HG02642 (cell line): ENCODE measurements at regions not wholly inside any gene's neighbourhood (a gene's known extent, or its start where the extent isn't known, plus 50 kb on each side); places are given as distances from the start of the nearest gene placed in this dataset.

Experiments used
- ATAC-seq: cut with Tn5 transposase; IDR thresholded peaks from one replicate; pipeline ENCODE4 v1.9.1; 2021; ENCODE audit warnings: mild to moderate bottlenecking; ENCODE audit not compliant: unreplicated experiment, poor library complexity

DNA sequence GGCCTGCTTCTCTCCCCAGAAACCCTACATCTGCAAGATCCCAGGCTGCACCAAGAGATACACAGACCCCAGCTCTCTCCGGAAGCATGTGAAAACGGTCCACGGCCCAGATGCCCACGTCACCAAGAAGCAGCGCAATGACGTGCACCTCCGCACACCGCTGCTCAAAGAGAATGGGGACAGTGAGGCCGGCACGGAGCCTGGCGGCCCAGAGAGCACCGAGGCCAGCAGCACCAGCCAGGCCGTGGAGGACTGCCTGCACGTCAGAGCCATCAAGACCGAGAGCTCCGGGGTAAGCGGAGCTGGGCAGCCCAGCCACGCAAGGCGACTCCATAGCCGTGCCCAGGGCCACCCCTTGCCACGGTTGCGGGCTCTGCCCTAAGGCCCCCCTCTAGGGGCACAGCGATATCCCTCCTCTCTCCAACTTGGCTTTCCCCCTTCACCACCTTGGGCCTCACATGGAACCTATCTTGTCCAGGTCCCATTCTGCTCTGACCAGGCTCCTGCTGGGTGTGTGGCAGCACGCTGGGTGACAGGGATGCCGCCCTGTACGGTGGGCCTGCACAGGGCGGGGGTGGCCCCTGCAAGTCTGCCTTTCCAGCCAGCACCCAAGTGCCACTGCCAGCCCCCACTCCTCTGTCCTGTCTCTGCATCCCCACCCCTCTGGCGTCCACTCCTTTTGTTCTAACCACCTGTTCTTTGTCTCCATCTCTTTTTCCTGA is 248.9 kb downstream of the GLI2 start:
- no peak for ATAC-seq

DNA sequence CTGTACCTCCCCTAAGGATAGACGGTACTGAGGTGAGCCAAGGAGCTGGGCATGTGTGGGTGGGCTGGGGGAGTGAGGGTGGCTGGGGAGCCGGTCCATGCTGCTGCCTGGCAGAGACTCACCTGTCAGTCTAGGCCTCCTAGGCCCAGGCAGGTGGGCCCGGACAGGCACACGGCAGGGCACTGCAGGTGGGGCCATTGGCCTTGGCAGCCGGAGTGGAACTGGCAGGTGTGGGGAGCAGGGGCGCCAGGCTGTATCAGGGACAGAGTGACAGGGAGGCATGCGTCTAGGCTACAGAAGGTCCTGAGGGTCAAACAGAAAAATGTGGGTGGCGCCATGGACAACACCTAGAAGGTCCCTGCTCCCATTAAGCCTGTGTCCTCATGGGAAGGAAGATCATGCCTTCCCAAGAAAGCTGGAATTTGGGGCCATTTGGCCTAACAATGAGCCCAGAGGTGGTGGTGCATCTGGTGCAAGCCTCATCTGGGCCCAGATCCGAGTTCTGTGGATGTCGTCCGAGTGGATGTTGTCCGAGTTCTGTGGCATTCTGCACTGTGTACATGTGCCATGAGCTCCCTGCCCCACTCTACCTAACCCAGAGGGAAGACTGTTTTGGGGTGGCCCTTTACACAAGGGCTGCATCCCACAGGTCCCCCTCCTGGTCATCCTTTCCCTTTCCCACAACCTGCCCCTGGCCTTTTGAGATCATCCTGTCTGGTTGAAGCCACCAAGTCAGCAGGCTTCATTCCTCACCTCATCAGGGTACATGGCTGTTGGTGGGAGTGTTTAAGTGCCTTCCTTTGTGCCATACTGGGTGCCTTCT is 249.7 kb downstream of the GLI2 start:
- ATAC-seq = no peak

DNA sequence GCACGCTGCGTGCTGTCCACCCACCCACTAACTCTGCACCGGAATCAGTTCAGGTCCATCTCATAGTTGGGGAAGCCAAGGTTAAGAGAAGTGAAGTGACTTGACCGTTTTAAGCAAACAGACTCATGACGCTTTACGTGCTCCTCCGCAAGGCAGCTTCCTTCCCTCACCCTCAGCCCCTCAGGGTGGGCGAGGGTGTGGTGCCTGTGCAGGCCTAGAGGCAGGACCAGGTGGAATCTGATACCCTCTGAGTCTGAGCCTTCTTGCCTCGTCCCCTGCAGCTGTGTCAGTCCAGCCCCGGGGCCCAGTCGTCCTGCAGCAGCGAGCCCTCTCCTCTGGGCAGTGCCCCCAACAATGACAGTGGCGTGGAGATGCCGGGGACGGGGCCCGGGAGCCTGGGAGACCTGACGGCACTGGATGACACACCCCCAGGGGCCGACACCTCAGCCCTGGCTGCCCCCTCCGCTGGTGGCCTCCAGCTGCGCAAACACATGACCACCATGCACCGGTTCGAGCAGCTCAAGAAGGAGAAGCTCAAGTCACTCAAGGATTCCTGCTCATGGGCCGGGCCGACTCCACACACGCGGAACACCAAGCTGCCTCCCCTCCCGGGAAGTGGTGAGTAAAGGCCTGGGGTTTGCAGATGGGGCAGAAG is 250.5 kb downstream of the GLI2 start:
- no peak for ATAC-seq

DNA sequence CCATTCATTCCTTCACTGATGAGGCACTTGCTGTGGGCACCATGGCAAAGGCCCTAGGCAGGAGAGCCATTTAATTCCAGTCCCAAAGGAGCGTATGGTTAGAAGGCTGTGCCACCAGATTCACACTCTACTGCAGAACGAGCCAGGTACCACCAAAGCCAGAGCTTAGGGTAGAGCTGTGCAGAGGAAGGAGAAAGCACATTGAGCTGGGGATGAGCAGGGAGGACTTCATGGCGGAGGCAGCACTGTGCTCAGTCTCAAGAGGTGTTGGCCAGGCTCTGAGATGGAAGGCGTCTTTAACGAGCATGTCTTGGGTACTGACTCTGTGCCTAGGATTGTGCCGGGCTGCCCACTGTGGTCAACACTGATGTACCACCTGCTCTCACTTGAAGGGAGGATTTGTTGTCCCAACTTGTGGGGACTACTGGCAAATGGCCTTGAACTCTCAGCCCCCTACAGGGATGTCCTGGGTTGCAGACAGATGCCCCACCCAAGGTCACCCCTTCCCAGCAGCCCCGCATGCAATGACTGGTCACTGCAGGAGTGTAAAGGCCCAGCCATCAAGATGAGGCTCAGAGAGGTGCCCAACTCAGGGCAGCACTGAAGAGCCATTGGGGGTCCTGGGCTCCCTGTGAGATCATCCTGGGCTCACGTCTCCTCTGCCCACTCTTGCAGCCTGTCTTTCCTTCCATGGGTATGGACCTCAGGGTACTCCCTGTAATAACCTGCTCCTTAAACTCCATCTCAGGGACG is 251.4 kb downstream of the GLI2 start:
- no peak for ATAC-seq

DNA sequence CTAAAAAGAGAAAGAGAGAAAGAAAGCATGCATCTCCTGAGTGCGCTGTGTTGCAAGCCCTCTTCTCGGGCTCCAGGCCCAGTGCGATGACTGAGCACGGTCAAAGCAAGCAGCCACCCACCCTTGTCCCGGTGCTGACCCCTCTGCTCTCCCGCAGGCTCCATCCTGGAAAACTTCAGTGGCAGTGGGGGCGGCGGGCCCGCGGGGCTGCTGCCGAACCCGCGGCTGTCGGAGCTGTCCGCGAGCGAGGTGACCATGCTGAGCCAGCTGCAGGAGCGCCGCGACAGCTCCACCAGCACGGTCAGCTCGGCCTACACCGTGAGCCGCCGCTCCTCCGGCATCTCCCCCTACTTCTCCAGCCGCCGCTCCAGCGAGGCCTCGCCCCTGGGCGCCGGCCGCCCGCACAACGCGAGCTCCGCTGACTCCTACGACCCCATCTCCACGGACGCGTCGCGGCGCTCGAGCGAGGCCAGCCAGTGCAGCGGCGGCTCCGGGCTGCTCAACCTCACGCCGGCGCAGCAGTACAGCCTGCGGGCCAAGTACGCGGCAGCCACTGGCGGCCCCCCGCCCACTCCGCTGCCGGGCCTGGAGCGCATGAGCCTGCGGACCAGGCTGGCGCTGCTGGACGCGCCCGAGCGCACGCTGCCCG is 252.5 kb downstream of the GLI2 start:
- ATAC-seq = no peak

DNA sequence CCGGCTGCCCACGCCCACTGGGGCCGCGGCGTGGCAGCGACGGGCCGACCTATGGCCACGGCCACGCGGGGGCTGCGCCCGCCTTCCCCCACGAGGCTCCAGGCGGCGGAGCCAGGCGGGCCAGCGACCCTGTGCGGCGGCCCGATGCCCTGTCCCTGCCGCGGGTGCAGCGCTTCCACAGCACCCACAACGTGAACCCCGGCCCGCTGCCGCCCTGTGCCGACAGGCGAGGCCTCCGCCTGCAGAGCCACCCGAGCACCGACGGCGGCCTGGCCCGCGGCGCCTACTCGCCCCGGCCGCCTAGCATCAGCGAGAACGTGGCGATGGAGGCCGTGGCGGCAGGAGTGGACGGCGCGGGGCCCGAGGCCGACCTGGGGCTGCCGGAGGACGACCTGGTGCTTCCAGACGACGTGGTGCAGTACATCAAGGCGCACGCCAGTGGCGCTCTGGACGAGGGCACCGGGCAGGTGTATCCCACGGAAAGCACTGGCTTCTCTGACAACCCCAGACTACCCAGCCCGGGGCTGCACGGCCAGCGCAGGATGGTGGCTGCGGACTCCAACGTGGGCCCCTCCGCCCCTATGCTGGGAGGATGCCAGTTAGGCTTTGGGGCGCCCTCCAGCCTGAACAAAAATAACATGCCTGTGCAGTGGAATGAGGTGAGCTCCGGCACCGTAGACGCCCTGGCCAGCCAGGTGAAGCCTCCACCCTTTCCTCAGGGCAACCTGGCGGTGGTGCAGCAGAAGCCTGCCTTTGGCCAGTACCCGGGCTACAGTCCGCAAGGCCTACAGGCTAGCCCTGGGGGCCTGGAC is 253.2 kb downstream of the GLI2 start:
- ATAC-seq = no peak

DNA sequence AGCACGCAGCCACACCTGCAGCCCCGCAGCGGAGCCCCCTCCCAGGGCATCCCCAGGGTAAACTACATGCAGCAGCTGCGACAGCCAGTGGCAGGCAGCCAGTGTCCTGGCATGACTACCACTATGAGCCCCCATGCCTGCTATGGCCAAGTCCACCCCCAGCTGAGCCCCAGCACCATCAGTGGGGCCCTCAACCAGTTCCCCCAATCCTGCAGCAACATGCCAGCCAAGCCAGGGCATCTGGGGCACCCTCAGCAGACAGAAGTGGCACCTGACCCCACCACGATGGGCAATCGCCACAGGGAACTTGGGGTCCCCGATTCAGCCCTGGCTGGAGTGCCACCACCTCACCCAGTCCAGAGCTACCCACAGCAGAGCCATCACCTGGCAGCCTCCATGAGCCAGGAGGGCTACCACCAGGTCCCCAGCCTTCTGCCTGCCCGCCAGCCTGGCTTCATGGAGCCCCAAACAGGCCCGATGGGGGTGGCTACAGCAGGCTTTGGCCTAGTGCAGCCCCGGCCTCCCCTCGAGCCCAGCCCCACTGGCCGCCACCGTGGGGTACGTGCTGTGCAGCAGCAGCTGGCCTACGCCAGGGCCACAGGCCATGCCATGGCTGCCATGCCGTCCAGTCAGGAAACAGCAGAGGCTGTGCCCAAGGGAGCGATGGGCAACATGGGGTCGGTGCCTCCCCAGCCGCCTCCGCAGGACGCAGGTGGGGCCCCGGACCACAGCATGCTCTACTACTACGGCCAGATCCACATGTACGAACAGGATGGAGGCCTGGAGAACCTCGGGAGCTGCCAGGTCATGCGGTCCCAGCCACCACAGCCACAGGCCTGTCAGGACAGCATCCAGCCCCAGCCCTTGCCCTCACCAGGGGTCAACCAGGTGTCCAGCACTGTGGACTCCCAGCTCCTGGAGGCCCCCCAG is 254.1 kb downstream of the GLI2 start:
- ATAC-seq = no peak

DNA sequence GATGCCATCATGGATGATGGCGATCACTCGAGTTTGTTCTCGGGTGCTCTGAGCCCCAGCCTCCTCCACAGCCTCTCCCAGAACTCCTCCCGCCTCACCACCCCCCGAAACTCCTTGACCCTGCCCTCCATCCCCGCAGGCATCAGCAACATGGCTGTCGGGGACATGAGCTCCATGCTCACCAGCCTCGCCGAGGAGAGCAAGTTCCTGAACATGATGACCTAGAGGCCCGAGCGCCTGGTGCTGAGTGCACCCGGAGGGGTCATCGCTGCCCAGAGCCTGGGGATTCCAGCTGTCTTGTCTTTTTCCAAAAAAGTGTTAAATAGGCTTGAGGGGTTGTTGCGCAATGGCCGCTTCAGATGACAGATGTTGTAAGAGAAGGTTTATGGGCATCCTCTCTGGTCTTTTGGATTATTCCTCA is 254.8 kb downstream of the GLI2 start:
- ATAC-seq = no peak

DNA sequence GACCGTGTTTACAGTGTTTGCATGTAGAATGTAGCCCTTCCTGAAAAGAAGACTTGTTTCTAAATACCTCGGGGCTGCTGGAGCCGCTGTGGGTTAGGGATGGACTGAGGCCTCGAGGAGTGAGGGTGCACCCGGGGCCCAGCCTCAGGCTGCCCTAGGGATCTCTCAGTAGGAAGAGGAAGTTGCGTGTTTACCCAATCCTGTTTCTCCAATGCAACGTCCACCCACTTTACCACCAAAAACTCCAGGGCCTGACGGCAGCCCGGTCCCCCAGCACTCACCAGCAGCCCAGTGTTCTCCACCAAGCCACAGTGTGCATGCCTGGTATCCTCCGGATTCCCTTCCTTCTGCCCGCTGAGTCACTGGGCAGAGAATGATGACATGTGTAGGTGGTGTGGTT is 255.8 kb downstream of the GLI2 start:
- ATAC-seq = no peak

DNA sequence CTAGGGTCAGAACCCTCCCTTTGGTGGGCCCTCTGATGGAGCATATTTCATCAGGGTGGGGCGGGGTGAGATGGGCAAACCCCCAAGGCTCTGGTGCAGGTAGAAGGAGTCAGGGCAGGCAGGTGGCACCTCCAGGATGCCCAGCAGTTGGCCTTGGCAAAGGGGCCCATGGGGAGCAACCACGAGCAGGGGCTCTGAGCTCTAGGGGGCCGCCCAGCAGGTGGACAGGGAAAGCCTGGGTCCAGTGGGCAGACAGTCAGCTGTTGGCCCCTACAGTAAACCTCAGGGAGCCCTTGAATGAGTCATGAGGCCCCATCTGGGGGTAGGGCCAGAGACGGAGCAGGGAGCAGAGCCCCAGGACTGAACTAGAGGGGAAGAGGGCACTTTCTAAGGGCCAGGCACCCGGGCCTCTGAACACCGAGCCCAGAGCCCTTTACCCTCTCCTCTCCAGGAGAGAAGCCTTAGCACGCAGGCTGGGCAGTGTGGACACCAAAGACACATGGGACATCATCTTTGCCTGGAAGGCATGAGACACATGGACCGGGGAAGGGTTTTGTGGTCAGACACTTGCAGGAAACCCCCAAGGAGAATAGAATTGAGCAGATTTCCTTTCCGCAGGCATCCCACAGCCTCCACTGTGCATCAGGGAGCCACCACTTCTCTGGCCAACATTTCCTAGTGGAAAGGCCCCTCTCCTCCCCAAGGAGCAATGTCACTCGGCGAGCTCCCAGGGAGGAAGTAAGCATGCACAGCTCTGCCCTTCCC is 257.3 kb downstream of the GLI2 start:
- ATAC-seq = no peak

DNA sequence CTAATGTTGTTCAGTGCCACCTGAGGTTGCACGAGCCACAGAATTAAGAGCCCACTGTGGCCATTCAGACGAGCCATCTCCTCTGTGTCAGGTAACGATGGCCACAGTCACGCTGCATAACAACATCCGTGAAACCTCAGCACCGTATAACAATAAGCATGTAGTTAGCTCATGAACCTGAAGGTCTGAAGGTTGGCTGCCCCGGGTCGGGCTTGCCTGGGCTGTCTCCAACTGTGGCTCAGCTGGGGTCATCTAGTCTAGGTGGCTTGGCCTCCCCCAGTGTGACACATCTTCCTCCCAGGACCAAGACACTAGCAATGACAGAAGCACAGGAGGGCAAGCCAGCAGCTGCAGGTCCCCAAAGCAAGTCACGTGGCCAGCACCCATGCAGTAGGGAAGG is 258.0 kb downstream of the GLI2 start:
- no peak for ATAC-seq

DNA sequence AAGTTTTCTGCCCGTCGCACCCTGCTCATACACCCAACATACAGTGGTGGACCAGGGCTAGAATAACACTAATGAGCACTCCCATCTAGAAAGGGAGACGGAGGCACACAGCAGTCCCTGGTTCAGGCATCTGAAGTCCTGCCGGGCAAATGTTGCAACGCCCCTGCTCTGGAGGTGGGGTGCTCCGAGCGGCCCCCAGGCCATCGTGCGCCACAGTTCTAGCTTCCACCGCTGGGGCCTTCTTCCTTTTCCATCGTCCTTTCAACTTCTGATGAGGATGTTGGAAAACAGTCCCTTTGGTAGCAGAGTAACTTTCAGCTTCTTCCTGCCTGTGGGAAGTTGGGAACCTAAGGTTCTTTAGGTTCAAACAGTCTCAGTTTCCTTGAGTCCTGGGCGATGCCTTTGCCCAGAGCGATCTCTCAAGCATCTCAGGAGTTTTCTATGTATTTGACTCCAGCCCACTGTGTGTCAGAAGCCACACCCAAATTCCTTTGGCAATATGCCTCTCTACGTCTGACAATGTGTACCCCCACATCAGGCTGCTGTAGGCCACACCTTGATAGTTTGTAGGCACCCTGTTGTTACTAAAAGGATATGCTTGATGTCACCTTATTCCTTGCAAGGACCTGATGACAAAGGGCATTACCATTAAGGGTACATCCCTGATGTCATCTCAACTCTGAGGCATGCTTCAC is 258.8 kb downstream of the GLI2 start:
- ATAC-seq = no peak

DNA sequence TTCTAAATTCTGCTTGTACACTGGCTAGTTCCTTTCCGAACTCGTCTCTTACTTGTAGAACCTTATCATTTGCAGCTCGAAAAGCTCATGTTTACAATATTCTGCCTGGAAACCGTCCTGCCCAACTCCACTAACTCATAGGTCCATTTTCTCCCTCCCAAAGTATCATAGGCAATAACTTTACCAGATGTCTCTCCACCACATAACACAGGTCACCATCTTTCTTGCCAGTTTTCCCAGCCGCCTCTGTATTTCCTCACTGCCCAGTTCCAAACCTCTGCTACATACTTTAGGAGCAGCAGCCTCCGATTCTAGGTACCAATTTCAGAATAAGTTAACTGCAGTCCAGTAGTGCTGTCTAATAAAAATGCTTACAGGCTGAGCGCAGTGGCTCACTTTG is 259.5 kb downstream of the GLI2 start:
- ATAC-seq = no peak

DNA sequence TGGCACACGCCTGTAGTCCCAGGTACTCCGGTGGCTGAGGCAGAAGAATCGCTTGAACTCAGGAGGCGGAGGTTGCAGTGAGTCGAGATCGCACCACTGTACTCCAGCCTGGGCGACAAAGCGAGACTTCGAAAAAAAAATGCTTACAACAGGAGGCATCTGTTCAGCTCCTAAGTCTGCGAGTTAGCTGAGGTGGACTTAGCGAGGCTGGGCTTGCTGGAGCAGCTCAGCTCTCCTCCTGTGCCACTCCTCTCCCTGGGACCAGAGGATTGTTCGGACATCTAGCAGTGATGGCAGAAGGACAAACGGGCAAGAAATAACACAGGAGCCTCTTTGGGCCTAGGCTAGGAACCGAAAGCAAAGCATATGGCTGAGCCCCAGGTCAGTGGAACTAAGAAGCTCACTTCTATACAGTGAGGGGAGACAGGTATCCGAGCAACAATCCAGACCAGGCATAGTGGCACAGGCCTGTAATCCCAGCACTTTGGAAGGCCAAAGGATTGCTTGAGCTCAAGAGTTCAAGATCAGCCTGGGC is 260.1 kb downstream of the GLI2 start:
- no peak for ATAC-seq

DNA sequence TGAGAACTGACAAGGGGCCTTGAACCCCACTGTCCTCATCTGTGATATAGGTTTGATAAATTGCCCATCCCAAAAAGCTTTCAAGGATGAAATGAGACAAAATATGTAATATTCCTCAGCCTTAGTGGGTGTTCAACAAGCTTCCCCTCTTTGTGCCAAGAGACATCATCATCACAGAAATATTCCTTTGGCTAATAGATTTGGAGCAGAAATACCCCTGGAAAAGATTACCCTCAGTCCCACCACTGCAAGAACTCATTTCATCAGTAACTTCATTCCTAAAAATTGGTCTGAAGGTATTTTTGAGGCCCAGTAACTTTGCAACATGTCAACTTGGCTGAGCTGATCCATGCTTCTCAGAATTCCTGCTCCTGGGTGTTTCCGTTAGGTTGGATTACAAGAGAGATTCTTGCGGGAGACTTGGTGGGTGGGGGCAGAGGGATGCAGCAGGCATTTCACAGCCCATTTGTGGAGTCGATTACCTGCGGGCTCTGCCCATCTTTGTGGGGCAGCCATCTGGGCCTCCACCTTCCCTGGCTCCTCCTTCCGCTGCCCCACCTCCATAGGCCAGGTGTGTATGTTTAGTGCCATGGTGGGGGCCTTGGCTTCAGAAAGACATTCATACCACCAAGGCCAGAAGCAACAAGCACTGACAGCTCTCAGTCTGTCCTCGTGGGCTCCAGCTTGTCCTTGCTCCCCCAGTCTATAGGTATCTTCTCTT is 263.9 kb downstream of the GLI2 start:
- ATAC-seq = no peak

DNA sequence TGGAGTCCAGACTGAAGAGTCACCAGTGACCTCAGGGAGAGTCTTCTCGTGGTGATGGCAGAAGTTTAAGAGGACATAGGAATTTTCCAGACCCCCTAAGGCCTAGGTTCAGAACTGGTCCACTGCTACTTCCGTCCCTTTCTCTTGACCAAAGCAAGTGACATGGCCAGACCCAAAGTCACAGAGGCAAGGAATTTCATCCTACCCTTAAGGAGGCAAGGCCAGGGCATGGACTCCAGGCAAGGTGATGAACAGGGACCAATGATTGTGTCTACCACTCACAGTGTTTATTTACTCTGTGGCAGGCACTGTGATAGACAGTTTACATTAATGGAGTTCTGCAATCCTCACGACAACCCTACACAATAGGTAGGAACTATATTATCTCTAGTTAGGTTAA is 265.1 kb downstream of the GLI2 start:
- no peak for ATAC-seq
